SK-N-SH (cell line): ENCODE measurements at regions not wholly inside any gene's neighbourhood (a gene's known extent, or its start where the extent isn't known, plus 50 kb on each side); places are given as distances from the start of the nearest gene placed in this dataset.
"Not testable (repeated sequence)": the region's sequence is repeated elsewhere in the genome, so short reads cannot be mapped to it uniquely, and the experiment has no call there.

ENCODE experiments used
- CTCF ChIA-PET: fragments of 300-600, 350-600 bp; formaldehyde crosslinking; extraction: SDS; loops from one replicate; lab custom pipeline; 2021; lab: Yijun Ruan, JAX
- POLR2A ChIA-PET: fragments of 350-600 bp; sonication (Branson Sonifier 250); formaldehyde crosslinking; extraction: SDS; loops from one replicate; lab custom pipeline; 2020; ENCODE audit warnings: antibody characterized with exemption, inconsistent platforms; lab: Yijun Ruan, JAX
- DNase-seq: peaks from one replicate; pipeline ENCODE4 v3.0.0; 2012
- H2AFZ ChIP-seq: fragments of 200-600 bp; sonication (generic); 2 replicates; pipeline ENCODE4 v1.8.1; 2016; ENCODE audit warnings: antibody characterized with exemption, mild to moderate bottlenecking, low read depth
- H3F3A ChIP-seq: fragments of 200-600 bp; sonication (generic); replicated peaks from 2 replicates; pipeline ENCODE3; 2016; ENCODE audit warnings: antibody characterized with exemption, mild to moderate bottlenecking; ENCODE audit not compliant: insufficient read depth
- H3K27ac ChIP-seq, 2 experiments: fragments of 200-500 bp in 1 of 2; fragments of 200-600 bp in 1 of 2; sonication (Bioruptor generic) in 1 of 2; sonication (generic), shearing (Covaris generic) in 1 of 2; 2 replicates each; pipeline versions ENCODE4 v1.5.1 to v1.6.1; 2014 to 2016; ENCODE audit warnings: low read depth in 2 of 2, inconsistent platforms in 1 of 2, low read length in 1 of 2, mild to moderate bottlenecking in 1 of 2, mixed read lengths in 1 of 2
- H3K27me3 ChIP-seq: fragments of 200-600 bp; sonication (generic), shearing (Covaris generic); 2 replicates; pipeline ENCODE4 v1.6.1; 2016; ENCODE audit warnings: mixed run types; ENCODE audit not compliant: insufficient read depth
- H3K36me3 ChIP-seq, 2 experiments: fragments of 200-500 bp in 1 of 2; fragments of 200-600 bp in 1 of 2; sonication (Bioruptor generic) in 1 of 2; sonication (generic) in 1 of 2; replicated peaks in 1 of 2; 2 replicates each; pipeline versions ENCODE3 to v1.5.1; 2014 to 2016; ENCODE audit warnings: low read length in 1 of 2, mild to moderate bottlenecking in 1 of 2; ENCODE audit not compliant: insufficient read depth in 2 of 2, control insufficient read depth in 1 of 2
- H3K4me1 ChIP-seq, 2 experiments: fragments of 200-500 bp in 1 of 2; fragments of 200-600 bp in 1 of 2; sonication (Bioruptor generic) in 1 of 2; sonication (generic), shearing (Covaris generic) in 1 of 2; 2 replicates each; pipeline versions ENCODE4 v1.5.1 to v1.6.1; 2014 to 2016; ENCODE audit warnings: low read depth in 1 of 2, low read length in 1 of 2, mixed run types in 1 of 2; ENCODE audit not compliant: insufficient read depth in 2 of 2, control insufficient read depth in 1 of 2
- H3K4me2 ChIP-seq: fragments of 200-600 bp; sonication (generic), shearing (Covaris generic); 2 replicates; pipeline ENCODE4 v1.6.1; 2017; ENCODE audit warnings: mixed run types
- H3K4me3 ChIP-seq, 2 experiments: fragments of 200-500 bp in 1 of 2; fragments of 200-600 bp in 1 of 2; sonication (Bioruptor generic) in 1 of 2; sonication (generic), shearing (Covaris generic) in 1 of 2; 2 replicates each; pipeline versions ENCODE4 v1.5.1 to v1.8.1; 2014 to 2016; ENCODE audit warnings: low read depth in 2 of 2, inconsistent platforms in 1 of 2, low read length in 1 of 2, mild to moderate bottlenecking in 1 of 2, mixed read lengths in 1 of 2, moderate library complexity in 1 of 2
- H3K79me2 ChIP-seq: fragments of 200-600 bp; sonication (generic); 2 replicates; pipeline ENCODE4 v1.8.1; 2017; ENCODE audit warnings: mild to moderate bottlenecking; ENCODE audit not compliant: insufficient read depth
- H3K9ac ChIP-seq: fragments of 200-600 bp; sonication (generic); 2 replicates; pipeline ENCODE4 v1.6.1; 2017; ENCODE audit warnings: mixed run types
- H3K9me2 ChIP-seq: fragments of 200-600 bp; sonication (generic); 2 replicates; pipeline ENCODE4 v1.6.1; 2017; ENCODE audit warnings: mixed run types
- H3K9me3 ChIP-seq: fragments of 200-600 bp; sonication (generic); 2 replicates; pipeline ENCODE4 v1.6.1; 2017; ENCODE audit warnings: mixed run types, mild to moderate bottlenecking, moderate library complexity
- H4K20me1 ChIP-seq: fragments of 200-600 bp; sonication (generic); 2 replicates; pipeline ENCODE4 v1.6.1; 2017; ENCODE audit warnings: mild to moderate bottlenecking, mixed run types; ENCODE audit not compliant: insufficient read depth
- CHD2 ChIP-seq: fragments of 150-350 bp; IDR thresholded peaks from 2 replicates; pipeline ENCODE4 v1.6.1; 2018; ENCODE audit warnings: low read length; ENCODE audit not compliant: partially characterized antibody
- CTCF ChIP-seq: fragments of 200-600 bp; sonication (generic); IDR thresholded peaks from 2 replicates; pipeline ENCODE4 v1.6.1; 2017; ENCODE audit warnings: antibody characterized with exemption, mild to moderate bottlenecking, moderate library complexity
- ELF1 ChIP-seq: IDR thresholded peaks from 2 replicates; pipeline ENCODE4 v1.4.0; 2012
- EZH2phosphoT487 ChIP-seq: fragments of 200-600 bp; sonication (generic); IDR thresholded peaks from 2 replicates; pipeline ENCODE4 v1.6.1; 2017; ENCODE audit warnings: low read depth, mixed run types, mild to moderate bottlenecking, antibody characterized with exemption, moderate library complexity, borderline replicate concordance
- FOSL2 ChIP-seq: IDR thresholded peaks from 2 replicates; pipeline ENCODE4 v1.4.0; 2012; ENCODE audit warnings: low read depth, mild to moderate bottlenecking, moderate library complexity, borderline replicate concordance
- GABPA ChIP-seq: IDR thresholded peaks from 2 replicates; pipeline ENCODE4 v1.4.0; 2012; ENCODE audit warnings: low read depth, mild to moderate bottlenecking
- MXI1 ChIP-seq: IDR thresholded peaks from 2 replicates; pipeline ENCODE4 v1.6.1; 2012; ENCODE audit warnings: mild to moderate bottlenecking, low read depth, low read length, improper control_type of control experiment
- RCOR1 ChIP-seq: fragments of 150-350 bp; IDR thresholded peaks from 2 replicates; pipeline ENCODE4 v1.6.1; 2017; ENCODE audit warnings: antibody characterized with exemption, low read length
- RFX5 ChIP-seq: IDR thresholded peaks from 2 replicates; pipeline ENCODE4 v1.6.1; 2012; ENCODE audit warnings: mild to moderate bottlenecking, improper control_type of control experiment, low read length
- TCF12 ChIP-seq: IDR thresholded peaks from 2 replicates; pipeline ENCODE4 v1.4.0; 2012
- YY1 ChIP-seq: IDR thresholded peaks from 2 replicates; pipeline ENCODE4 v1.4.0; 2012; ENCODE audit warnings: low read depth, mild to moderate bottlenecking
- WGBS: methylation state at CpG from one replicate; pipeline ENCODE4 v1.1.6; 2017; ENCODE audit warnings: low lambda C conversion rate; 5-methylcytosine and 5-hydroxymethylcytosine counted together
- TF ChIP-seq, protein P1 (sequence below): IDR thresholded peaks from 2 replicates; pipeline ENCODE4 v1.4.0; 2012; ENCODE audit warnings: low read depth, borderline replicate concordance
- TF ChIP-seq, protein P2 (sequence below): IDR thresholded peaks from 2 replicates; pipeline ENCODE4 v1.6.1; 2012; ENCODE audit warnings: mild to moderate bottlenecking, low read depth, low read length, moderate library complexity

GRCh38 chr2:59232394-59233165 lies 991.5 kb upstream of the FANCL start:
- H3K27ac ChIP-seq, result no peak overlapping the region
- H4K20me1 ChIP-seq, result no peaks in the 10 kb centered on the region
- DNase-seq, result no peak
- no peaks in the 10 kb centered on the region for H3F3A ChIP-seq
- CTCF ChIA-PET, result interaction anchor here (1.6 kb wide), 1 partner anchor 469 kb away, joined by 3 read pairs; no protein-coding TSS in a partner anchor
- H3K9ac ChIP-seq, result no peak overlapping the region
- H3K4me1 ChIP-seq, result peaks cover 0 to 3% of the 10 kb centered on the region in 2 experiments; a peak in 1 of 4 replicates
- no peaks in the 10 kb centered on the region for H3K9me3 ChIP-seq
- no peaks in the 10 kb centered on the region for H3K36me3 ChIP-seq
- no peaks in the 10 kb centered on the region for H3K27me3 ChIP-seq
- 48% methylated on average over 10 of the region's 10 CpGs for WGBS
- POLR2A ChIA-PET, result no interaction called here
- no peaks in the 10 kb centered on the region for H3K9me2 ChIP-seq
- H3K4me3 ChIP-seq, result no peak overlapping the region
- no peak overlapping the region for H2AFZ ChIP-seq
- TF ChIP-seq ELF1 (no peak), EZH2phosphoT487 (no peak), CHD2 (no peak), RFX5 (no peak), CTCF (no peak), MXI1 (no peak), GABPA (no peak), RCOR1 (no peak), YY1 (no peak)
- no peaks in the 10 kb centered on the region for H3K79me2 ChIP-seq
- no peak overlapping the region for H3K4me2 ChIP-seq

- H3K9me3 ChIP-seq, H3K9me2 ChIP-seq, H3F3A ChIP-seq, H3K4me1 ChIP-seq, H3K36me3 ChIP-seq, H3K9ac ChIP-seq, H4K20me1 ChIP-seq, CTCF ChIA-PET, H3K27me3 ChIP-seq, POLR2A ChIA-PET, H3K4me2 ChIP-seq, H3K4me3 ChIP-seq, H3K79me2 ChIP-seq, DNase-seq, H2AFZ ChIP-seq, H3K27ac ChIP-seq: not testable (repeated sequence)
- 9% methylated on average over 1 of the region's 1 CpG for WGBS
Observed at GRCh38 chr2:59226362-59226761, 985.2 kb upstream of the FANCL start.

DNA sequence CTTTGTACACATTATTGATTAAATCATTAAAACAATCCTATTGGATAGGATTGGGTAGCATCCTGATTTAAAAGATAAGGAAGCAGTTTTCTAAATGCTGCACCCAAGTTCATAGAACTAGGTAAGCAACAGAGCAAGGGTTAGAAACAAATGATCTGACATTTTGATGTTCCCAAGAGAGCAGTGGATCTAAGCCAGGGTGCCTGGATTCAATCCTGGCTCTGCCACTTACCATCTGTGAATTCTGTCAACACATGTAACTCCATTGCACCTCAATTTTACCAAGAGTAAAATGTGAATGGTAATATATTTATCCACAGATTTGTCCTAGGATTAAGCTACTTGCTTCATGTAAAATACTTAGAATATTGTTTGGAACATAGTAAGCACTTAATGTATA lies 982.6 kb upstream of the FANCL start:
- Histone ChIP-seq H3K27me3 (no peaks in the 10 kb centered on the region), H3K4me3 (no peak overlapping the region), H2AFZ (no peak overlapping the region), H3K4me2 (no peak overlapping the region), H3K79me2 (no peaks in the 10 kb centered on the region), H3K9ac (no peak overlapping the region), H3K36me3 (no peaks in the 10 kb centered on the region), H4K20me1 (no peaks in the 10 kb centered on the region), H3K27ac (no peak overlapping the region), H3K9me3 (no peaks in the 10 kb centered on the region), H3F3A (no peaks in the 10 kb centered on the region), H3K9me2 (no peaks in the 10 kb centered on the region), H3K4me1 (no peaks in the 10 kb centered on the region)
- ChIA-PET POLR2A (no interaction called here), CTCF (no interaction called here)
- DNase-seq, result no peak
- TF ChIP-seq CTCF, result no peak
- no peak for TF ChIP-seq FOSL2
- no peak for TF ChIP-seq YY1
- TF ChIP-seq MXI1, result no peak
- TF ChIP-seq, protein P1, sequence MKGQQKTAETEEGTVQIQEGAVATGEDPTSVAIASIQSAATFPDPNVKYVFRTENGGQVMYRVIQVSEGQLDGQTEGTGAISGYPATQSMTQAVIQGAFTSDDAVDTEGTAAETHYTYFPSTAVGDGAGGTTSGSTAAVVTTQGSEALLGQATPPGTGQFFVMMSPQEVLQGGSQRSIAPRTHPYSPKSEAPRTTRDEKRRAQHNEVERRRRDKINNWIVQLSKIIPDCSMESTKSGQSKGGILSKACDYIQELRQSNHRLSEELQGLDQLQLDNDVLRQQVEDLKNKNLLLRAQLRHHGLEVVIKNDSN, result no peak
- TF ChIP-seq TCF12, result no peak
- TF ChIP-seq, protein P2, sequence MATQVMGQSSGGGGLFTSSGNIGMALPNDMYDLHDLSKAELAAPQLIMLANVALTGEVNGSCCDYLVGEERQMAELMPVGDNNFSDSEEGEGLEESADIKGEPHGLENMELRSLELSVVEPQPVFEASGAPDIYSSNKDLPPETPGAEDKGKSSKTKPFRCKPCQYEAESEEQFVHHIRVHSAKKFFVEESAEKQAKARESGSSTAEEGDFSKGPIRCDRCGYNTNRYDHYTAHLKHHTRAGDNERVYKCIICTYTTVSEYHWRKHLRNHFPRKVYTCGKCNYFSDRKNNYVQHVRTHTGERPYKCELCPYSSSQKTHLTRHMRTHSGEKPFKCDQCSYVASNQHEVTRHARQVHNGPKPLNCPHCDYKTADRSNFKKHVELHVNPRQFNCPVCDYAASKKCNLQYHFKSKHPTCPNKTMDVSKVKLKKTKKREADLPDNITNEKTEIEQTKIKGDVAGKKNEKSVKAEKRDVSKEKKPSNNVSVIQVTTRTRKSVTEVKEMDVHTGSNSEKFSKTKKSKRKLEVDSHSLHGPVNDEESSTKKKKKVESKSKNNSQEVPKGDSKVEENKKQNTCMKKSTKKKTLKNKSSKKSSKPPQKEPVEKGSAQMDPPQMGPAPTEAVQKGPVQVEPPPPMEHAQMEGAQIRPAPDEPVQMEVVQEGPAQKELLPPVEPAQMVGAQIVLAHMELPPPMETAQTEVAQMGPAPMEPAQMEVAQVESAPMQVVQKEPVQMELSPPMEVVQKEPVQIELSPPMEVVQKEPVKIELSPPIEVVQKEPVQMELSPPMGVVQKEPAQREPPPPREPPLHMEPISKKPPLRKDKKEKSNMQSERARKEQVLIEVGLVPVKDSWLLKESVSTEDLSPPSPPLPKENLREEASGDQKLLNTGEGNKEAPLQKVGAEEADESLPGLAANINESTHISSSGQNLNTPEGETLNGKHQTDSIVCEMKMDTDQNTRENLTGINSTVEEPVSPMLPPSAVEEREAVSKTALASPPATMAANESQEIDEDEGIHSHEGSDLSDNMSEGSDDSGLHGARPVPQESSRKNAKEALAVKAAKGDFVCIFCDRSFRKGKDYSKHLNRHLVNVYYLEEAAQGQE, result no peak
